ENCODE measurements at regions not wholly inside any gene's neighbourhood (a gene's known extent, or its start where the extent isn't known, plus 50 kb on each side); places are given as distances from the start of the nearest gene placed in this dataset.

GRCh38 chr11:27229511-27230191 is 133.4 kb downstream of the CCDC34 start:
- TF ChIP-seq CTCF (IDR thresholded peaks at IDR 0.05) (no peak), SIN3A (IDR thresholded peaks at IDR 0.05; ENCODE audit: borderline replicate concordance, insufficient read depth, low read depth, low read length) (no peak), TCF7L2 (IDR thresholded peaks at IDR 0.05; ENCODE audit: low read depth, low read length) (no peak), POLR2AphosphoS5 (IDR thresholded peaks at IDR 0.05; ENCODE audit: low read depth, low read length) (no peak)
